ENCODE measurements at regions not wholly inside any gene's neighbourhood (a gene's known extent, or its start where the extent isn't known, plus 50 kb on each side); places are given as distances from the start of the nearest gene placed in this dataset.
A peak's percentile ranks its signal among the peaks of the same experiment; 100 is the strongest.

GRCh38 chr3:67288466-67289106 is 290.5 kb downstream of the KBTBD8 start:
- no peak for DNase-seq
- H3K27ac Mint-ChIP-seq: no peak overlapping the region
- H3K27me3 Mint-ChIP-seq: no peaks in the 10 kb centered on the region
- peaks cover 5% of the 10 kb centered on the region for H3K9me3 Mint-ChIP-seq
- H3K4me3 Mint-ChIP-seq: no peak overlapping the region
- H3K36me3 Mint-ChIP-seq (ENCODE audit: low read depth): no peaks in the 10 kb centered on the region
- peaks cover 13% of the 10 kb centered on the region for H3K4me1 Mint-ChIP-seq (ENCODE audit: low read depth)

- H3K9me3 Mint-ChIP-seq: no peaks in the 10 kb centered on the region
- H3K36me3 Mint-ChIP-seq (ENCODE audit: low read depth): no peaks in the 10 kb centered on the region
- no peak overlapping the region for H3K4me3 Mint-ChIP-seq
- no peak overlapping the region for H3K27ac Mint-ChIP-seq
- peaks cover 13% of the 10 kb centered on the region for H3K4me1 Mint-ChIP-seq (ENCODE audit: low read depth)
- H3K27me3 Mint-ChIP-seq: no peaks in the 10 kb centered on the region
- no peak for DNase-seq
Observed at GRCh38 chr3:67289626-67290025, 291.5 kb downstream of the KBTBD8 start.

- DNase-seq: no peak
- no peaks in the 10 kb centered on the region for H3K27me3 Mint-ChIP-seq
- H3K27ac Mint-ChIP-seq: no peak overlapping the region
- no peaks in the 10 kb centered on the region for H3K36me3 Mint-ChIP-seq (ENCODE audit: low read depth)
- H3K9me3 Mint-ChIP-seq: no peaks in the 10 kb centered on the region
- no peak overlapping the region for H3K4me3 Mint-ChIP-seq
- H3K4me1 Mint-ChIP-seq (ENCODE audit: low read depth): peaks cover 13% of the 10 kb centered on the region
Observed at GRCh38 chr3:67290438-67290837, 292.3 kb downstream of the KBTBD8 start.

- no peaks in the 10 kb centered on the region for H3K9me3 Mint-ChIP-seq
- no peak overlapping the region for H3K27ac Mint-ChIP-seq
- peaks cover 13% of the 10 kb centered on the region for H3K4me1 Mint-ChIP-seq (ENCODE audit: low read depth)
- H3K36me3 Mint-ChIP-seq (ENCODE audit: low read depth): no peaks in the 10 kb centered on the region
- DNase-seq: no peak
- H3K27me3 Mint-ChIP-seq: no peaks in the 10 kb centered on the region
- H3K4me3 Mint-ChIP-seq: no peak overlapping the region
Observed at GRCh38 chr3:67291287-67292252, 293.5 kb downstream of the KBTBD8 start.

- Mint-ChIP-seq H3K36me3 (ENCODE audit: low read depth) (no peaks in the 10 kb centered on the region), H3K27me3 (no peaks in the 10 kb centered on the region), H3K27ac (no peak overlapping the region), H3K4me1 (ENCODE audit: low read depth) (peaks cover 13% of the 10 kb centered on the region), H3K4me3 (no peak overlapping the region), H3K9me3 (no peaks in the 10 kb centered on the region)
- DNase-seq: no peak
Observed at GRCh38 chr3:67292356-67293121, 294.4 kb downstream of the KBTBD8 start.

- no peak for DNase-seq
- H3K27ac Mint-ChIP-seq: no peak overlapping the region
- H3K9me3 Mint-ChIP-seq: no peaks in the 10 kb centered on the region
- H3K27me3 Mint-ChIP-seq: no peaks in the 10 kb centered on the region
- no peaks in the 10 kb centered on the region for H3K36me3 Mint-ChIP-seq (ENCODE audit: low read depth)
- H3K4me3 Mint-ChIP-seq: no peak overlapping the region
- H3K4me1 Mint-ChIP-seq (ENCODE audit: low read depth): peaks cover 13% of the 10 kb centered on the region
Observed at GRCh38 chr3:67294341-67294740, 296.2 kb downstream of the KBTBD8 start.

- no peaks in the 10 kb centered on the region for H3K9me3 Mint-ChIP-seq
- H3K4me3 Mint-ChIP-seq: no peak overlapping the region
- no peaks in the 10 kb centered on the region for H3K27me3 Mint-ChIP-seq
- H3K4me1 Mint-ChIP-seq (ENCODE audit: low read depth): peaks cover 10% of the 10 kb centered on the region
- H3K36me3 Mint-ChIP-seq (ENCODE audit: low read depth): no peaks in the 10 kb centered on the region
- no peak overlapping the region for H3K27ac Mint-ChIP-seq
- no peak for DNase-seq
Observed at GRCh38 chr3:67296039-67296892, 298.2 kb downstream of the KBTBD8 start.

- Mint-ChIP-seq H3K4me1 (ENCODE audit: low read depth) (no peaks in the 10 kb centered on the region), H3K27ac (no peak overlapping the region), H3K4me3 (no peak overlapping the region), H3K9me3 (no peaks in the 10 kb centered on the region), H3K36me3 (ENCODE audit: low read depth) (no peaks in the 10 kb centered on the region), H3K27me3 (peaks cover 5% of the 10 kb centered on the region)
- no peak for DNase-seq
Observed at GRCh38 chr3:67297715-67298475, 299.8 kb downstream of the KBTBD8 start.

- H3K27me3 Mint-ChIP-seq: peaks cover 5% of the 10 kb centered on the region
- no peak overlapping the region for H3K27ac Mint-ChIP-seq
Observed at GRCh38 chr3:67301556-67301955, 303.4 kb downstream of the KBTBD8 start.

GRCh38 chr3:67302489-67302888 is 304.4 kb downstream of the KBTBD8 start:
- H3K4me1 Mint-ChIP-seq (ENCODE audit: low read depth): peaks cover 20% of the 10 kb centered on the region
- no peak overlapping the region for H3K27ac Mint-ChIP-seq
- H3K4me3 Mint-ChIP-seq: no peak overlapping the region
- peaks cover 5% of the 10 kb centered on the region for H3K27me3 Mint-ChIP-seq
- no peaks in the 10 kb centered on the region for H3K9me3 Mint-ChIP-seq
- DNase-seq: no peak
- H3K36me3 Mint-ChIP-seq (ENCODE audit: low read depth): no peaks in the 10 kb centered on the region

More at GRCh38 chr3:67301556-67301955, 303.4 kb downstream of the KBTBD8 start:
- H3K36me3 Mint-ChIP-seq (ENCODE audit: low read depth): no peaks in the 10 kb centered on the region
- DNase-seq: no peak
- peaks cover 20% of the 10 kb centered on the region for H3K4me1 Mint-ChIP-seq (ENCODE audit: low read depth)
- H3K4me3 Mint-ChIP-seq: no peak overlapping the region
- H3K9me3 Mint-ChIP-seq: no peaks in the 10 kb centered on the region

- H3K27me3 Mint-ChIP-seq: peaks cover 5% of the 10 kb centered on the region
- H3K9me3 Mint-ChIP-seq: no peaks in the 10 kb centered on the region
- H3K27ac Mint-ChIP-seq: peak overlapping the region; percentile 0
- H3K4me1 Mint-ChIP-seq (ENCODE audit: low read depth): peaks cover 20% of the 10 kb centered on the region
- DNase-seq: no peak
- H3K4me3 Mint-ChIP-seq: no peak overlapping the region
- H3K36me3 Mint-ChIP-seq (ENCODE audit: low read depth): no peaks in the 10 kb centered on the region
Observed at GRCh38 chr3:67305160-67305559, 307.1 kb downstream of the KBTBD8 start.

- Mint-ChIP-seq H3K27me3 (peaks cover 5% of the 10 kb centered on the region), H3K27ac (no peak overlapping the region), H3K4me1 (ENCODE audit: low read depth) (peaks cover 20% of the 10 kb centered on the region), H3K4me3 (no peak overlapping the region), H3K9me3 (no peaks in the 10 kb centered on the region), H3K36me3 (ENCODE audit: low read depth) (no peaks in the 10 kb centered on the region)
- no peak for DNase-seq
Observed at GRCh38 chr3:67305922-67306321, 307.8 kb downstream of the KBTBD8 start.

GRCh38 chr3:67311440-67311839 is 313.3 kb downstream of the KBTBD8 start:
- Mint-ChIP-seq H3K27ac (no peak overlapping the region), H3K27me3 (no peaks in the 10 kb centered on the region), H3K36me3 (ENCODE audit: low read depth) (no peaks in the 10 kb centered on the region)

More at GRCh38 chr3:67311440-67311839, 313.3 kb downstream of the KBTBD8 start:
- Mint-ChIP-seq H3K4me3 (no peak overlapping the region), H3K4me1 (ENCODE audit: low read depth) (no peaks in the 10 kb centered on the region), H3K9me3 (no peaks in the 10 kb centered on the region)
- DNase-seq: no peak

Measured in activated T-cell treated with anti-CD3 and anti-CD28 coated beads, Interleukin-2, amount 50 U/mL, for 24 hours (primary cell).